ENCODE measurements at regions not wholly inside any gene's neighbourhood (a gene's known extent, or its start where the extent isn't known, plus 50 kb on each side); places are given as distances from the start of the nearest gene placed in this dataset.

DNA sequence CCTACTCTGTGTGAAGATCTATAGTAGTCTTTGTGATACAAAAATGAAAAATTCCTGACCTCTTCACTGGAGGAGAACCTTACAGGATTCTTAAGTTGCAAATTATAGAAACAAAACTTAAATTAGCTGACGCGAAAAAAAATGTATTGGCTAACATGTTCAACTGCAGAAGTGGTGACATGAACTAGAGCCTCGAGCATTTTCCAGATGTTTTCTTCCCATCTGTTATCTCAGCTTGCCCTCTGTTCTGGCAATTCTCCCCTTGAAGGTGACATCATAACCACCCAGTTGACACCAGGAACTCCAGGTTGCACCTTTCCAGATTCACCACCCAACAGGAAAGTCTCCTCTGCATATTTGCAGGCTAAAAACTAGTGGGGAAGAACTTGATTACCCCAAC lies 222.4 kb downstream of the KDR start:
- TF ChIP-seq, protein P1, sequence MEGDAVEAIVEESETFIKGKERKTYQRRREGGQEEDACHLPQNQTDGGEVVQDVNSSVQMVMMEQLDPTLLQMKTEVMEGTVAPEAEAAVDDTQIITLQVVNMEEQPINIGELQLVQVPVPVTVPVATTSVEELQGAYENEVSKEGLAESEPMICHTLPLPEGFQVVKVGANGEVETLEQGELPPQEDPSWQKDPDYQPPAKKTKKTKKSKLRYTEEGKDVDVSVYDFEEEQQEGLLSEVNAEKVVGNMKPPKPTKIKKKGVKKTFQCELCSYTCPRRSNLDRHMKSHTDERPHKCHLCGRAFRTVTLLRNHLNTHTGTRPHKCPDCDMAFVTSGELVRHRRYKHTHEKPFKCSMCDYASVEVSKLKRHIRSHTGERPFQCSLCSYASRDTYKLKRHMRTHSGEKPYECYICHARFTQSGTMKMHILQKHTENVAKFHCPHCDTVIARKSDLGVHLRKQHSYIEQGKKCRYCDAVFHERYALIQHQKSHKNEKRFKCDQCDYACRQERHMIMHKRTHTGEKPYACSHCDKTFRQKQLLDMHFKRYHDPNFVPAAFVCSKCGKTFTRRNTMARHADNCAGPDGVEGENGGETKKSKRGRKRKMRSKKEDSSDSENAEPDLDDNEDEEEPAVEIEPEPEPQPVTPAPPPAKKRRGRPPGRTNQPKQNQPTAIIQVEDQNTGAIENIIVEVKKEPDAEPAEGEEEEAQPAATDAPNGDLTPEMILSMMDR (IDR thresholded peaks at IDR 0.05): no peak
- TF ChIP-seq EZH2phosphoT487 (IDR thresholded peaks at IDR 0.05; ENCODE audit: borderline replicate concordance, low read depth): no peak
- no peak for TF ChIP-seq YY1 (IDR thresholded peaks at IDR 0.05; ENCODE audit: low read depth)
- TF ChIP-seq, protein P2, sequence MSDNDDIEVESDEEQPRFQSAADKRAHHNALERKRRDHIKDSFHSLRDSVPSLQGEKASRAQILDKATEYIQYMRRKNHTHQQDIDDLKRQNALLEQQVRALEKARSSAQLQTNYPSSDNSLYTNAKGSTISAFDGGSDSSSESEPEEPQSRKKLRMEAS (IDR thresholded peaks at IDR 0.05; ENCODE audit: low read depth): no peak
- no peak for TF ChIP-seq RFX5 (IDR thresholded peaks at IDR 0.05; ENCODE audit: low read length)
- TF ChIP-seq POLR2AphosphoS5 (IDR thresholded peaks at IDR 0.05; ENCODE audit: low read depth, low read length): no peak
- no peak for TF ChIP-seq TAF1 (IDR thresholded peaks at IDR 0.05; ENCODE audit: borderline replicate concordance, low read depth, low read length)
- TF ChIP-seq USF2 (IDR thresholded peaks at IDR 0.05; ENCODE audit: borderline replicate concordance, low read depth, low read length): no peak
- no peak for TF ChIP-seq CHD2 (IDR thresholded peaks at IDR 0.05; ENCODE audit: low read length, partially characterized antibody)
- no peak for TF ChIP-seq GATA2 (CRISPR knock-in tag; IDR thresholded peaks at IDR 0.05)
- TF ChIP-seq RAD21 (IDR thresholded peaks at IDR 0.05; ENCODE audit: low read length): no peak
